NCI-H1436 treated with DMSO at 0.1 percent for 48 hours (cell line): ENCODE measurements at regions not wholly inside any gene's neighbourhood (a gene's known extent, or its start where the extent isn't known, plus 50 kb on each side); places are given as distances from the start of the nearest gene placed in this dataset.

Experiments
- DNase-seq: peaks from one replicate; lab custom pipeline; 2025; lab: John Stamatoyannopoulos, UW

DNA sequence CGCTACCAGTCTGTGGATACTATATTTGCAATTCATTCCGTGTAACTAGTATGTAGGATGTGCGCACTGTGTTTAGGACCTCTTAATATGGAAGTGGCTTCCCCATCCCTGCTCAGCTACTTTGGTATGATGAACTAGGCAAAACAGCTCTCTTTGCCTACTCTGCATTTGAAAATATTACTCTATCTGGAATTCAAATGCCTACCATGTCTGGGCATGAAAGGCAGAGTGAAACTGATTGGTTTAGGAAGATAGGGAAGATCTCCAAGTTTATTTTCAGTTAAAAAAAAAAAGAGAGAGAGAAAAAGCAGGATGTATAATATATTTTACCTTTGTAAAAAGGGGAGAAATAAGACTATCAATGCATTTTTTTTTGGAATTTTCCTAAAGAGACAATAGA, 74.1 kb upstream of the ELL2 start:
- DNase-seq = no peak

DNA sequence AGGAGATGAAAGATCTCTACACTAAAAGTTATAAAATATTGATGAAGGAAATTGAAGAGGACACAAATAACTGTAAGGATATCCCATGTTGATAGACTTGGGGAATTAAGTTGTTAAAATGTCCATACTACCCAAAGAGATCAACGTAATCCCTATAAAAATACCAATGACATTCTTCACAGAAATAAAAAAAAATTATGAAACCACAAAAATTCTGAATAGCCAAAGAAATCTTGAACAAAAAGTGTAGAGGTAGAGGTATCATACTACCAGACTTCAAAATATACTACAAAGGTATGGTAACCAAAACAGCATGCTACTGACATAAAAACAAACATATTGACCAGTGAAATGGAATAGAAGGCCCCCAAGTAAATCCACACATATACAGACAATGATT, 71.5 kb upstream of the ELL2 start:
- no peak for DNase-seq

DNA sequence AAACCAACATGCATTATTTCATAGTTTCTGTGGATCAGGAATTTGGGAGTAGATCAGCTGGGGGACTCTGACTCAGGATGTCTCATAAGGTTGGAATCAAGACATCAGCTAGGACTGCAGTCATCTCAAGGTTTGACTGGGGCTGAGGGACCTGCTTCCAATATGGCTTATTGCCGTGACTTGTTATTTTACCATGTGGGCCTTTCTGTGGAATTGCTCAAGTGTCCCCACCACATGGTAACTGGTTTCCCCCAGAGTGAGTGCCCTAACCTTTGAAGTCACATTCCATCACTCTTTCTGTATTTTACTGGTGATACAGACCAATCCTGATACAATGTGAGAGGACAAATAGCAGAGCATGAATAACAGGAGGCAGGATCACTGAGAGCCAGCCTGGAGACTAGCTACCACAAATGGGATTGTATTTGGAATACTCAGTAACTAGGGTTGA, 70.2 kb upstream of the ELL2 start:
- no peak for DNase-seq

DNA sequence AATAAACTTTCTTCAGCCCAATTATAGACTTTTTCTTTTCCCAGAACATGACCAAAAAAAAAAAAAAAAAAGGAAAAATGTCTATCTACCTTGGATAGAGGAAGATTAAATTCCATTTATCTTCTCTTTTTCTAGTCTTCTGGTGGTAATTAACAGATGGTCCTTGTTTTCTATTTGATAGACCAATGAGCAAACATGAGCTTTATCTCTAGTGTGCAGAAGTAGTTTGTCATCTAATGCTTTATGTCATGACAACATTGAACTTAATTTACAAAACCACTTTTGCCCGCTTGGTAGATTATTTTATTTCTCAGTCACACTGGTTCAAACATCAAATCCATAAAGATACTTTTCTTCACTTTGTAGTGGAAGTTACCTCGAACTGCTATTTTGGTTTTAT, 69.5 kb upstream of the ELL2 start:
- no peak for DNase-seq

DNA sequence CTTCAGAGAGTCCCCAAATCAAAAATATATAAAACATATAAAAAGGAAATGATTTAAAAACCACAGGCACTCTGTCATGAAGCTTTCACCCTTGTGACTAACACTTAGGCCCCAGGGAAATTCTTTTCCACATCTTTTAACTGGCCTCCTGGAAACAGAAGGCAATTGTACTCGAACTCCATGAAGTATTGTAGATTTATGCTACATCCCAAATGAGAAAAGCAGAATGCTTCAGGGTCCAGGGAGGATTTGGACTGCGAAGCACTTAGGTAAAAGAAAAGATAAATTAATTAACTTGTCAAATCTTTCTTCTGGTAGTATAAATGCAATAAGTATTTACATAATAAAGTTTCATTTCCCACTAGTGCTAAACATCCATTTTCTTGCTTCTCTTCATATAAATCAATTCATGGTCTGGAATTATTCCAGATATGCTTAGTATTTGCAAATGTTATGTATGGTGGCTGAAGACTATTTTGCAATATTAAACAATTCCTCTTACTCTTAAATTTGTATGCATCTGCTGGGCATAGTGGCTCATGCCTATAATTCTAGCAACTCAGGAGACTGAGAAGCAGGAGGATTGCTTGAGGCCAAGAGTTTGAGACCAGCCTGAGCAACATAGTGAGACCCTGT, 64.9 kb upstream of the ELL2 start:
- no peak for DNase-seq

DNA sequence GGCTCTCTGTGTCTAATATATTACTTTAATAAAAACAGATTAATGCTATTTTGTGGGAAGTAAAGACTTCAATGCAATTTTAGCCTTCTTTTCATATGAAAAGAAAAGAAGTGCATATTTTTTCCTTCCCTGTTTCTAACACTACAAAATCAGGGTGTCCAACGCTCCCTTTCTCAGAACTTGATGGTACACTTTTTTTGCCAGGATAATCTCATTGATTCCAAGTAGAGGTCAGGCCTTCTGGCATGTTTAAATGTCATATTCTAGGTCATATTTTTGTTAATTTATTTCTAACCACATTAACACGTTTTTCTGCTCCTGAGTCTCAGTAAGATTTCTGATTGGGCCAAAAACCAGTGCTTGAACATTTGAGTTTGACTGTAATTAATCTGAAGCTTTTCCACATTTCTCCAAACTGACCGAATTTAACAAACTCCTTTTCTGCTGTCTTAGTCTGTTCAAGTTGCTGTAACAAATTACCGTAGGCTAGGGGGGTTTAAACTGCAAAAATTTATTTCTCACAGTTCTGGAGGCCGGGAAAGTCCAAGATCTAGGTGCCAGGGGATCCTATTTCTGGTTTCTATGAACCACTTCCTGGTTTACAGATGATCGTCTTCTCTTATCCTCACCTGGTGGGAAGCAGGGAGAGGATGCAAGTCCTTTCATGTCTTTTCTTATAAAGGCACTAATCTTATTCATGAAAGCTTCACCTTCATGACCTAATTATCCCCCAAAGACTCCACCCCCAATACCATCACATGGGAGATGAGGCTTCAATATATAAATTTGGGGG, 63.2 kb upstream of the ELL2 start:
- DNase-seq = no peak

DNA sequence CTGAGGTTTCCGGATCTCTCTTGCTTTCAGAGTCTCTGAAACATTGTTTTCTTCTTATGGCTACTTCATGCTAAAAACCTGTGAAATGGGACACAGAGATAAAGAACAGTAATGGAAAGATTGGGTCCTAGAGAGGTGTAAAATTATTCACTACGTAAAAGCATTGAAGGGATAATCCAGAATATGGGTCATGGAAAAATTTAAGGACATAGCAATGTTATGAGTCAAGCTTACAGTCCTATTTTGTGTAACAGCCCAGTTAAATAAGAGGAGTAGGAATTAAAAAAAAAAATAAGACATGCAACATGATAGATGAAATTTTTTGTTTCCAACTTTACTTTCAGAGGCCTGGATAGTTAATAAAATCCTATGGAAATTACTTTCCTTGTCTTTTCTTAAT, 61.9 kb upstream of the ELL2 start:
- DNase-seq = no peak

DNA sequence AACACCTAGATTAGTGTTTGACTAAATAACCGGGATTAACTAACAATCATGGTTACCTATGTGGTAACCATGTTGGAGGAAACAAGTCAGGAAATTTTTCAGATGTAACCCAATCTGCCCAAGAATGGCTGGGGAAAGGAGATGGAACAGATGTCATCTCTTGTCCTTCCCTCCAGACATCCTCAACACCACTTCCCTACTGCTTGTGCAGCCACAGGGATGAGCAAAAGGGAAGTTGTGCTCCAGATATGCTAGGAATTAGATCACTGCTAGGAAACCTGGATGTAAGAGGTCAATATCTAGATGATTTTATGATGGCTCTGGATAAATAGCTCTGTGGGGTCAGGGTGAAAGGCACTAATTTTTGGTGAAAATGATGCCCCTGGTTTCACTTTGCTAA, 61.3 kb upstream of the ELL2 start:
- DNase-seq = no peak

DNA sequence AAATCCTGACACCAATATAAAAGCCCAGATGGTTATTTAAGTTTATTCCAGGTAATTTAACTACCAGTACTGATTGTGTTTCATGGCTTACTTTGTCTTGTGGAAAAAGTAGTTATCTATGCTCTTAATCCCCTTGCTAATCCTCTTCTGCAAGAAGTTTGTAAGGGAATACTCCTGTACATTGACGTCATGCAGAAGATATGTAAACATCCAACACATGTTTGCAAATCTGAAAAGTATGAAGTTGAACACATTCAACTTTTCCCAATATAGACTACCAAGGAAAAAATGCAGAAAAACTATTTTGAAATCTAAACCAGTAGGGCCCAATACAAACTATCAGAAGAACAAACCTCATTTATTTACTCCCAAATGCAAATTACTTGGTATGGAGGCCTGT, 56.3 kb upstream of the ELL2 start:
- DNase-seq = no peak

DNA sequence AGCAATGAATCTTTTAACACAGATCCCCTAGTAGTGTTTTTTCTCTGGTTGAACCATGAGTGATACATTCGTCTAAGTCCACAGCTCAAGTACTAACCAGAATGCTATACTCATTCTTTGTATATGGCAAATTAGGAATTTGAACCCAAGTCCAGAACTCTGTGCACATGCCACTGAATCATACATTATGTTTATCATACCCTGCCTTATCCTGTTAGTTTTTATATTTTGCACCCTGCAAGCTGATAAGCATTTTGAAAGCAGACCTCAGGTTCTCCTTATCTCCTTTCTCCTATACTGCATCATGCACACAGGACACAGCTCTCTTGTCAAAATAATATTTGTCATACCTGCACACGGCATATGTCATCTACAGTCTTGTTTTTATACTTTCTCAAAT, 54.6 kb upstream of the ELL2 start:
- DNase-seq = no peak

DNA sequence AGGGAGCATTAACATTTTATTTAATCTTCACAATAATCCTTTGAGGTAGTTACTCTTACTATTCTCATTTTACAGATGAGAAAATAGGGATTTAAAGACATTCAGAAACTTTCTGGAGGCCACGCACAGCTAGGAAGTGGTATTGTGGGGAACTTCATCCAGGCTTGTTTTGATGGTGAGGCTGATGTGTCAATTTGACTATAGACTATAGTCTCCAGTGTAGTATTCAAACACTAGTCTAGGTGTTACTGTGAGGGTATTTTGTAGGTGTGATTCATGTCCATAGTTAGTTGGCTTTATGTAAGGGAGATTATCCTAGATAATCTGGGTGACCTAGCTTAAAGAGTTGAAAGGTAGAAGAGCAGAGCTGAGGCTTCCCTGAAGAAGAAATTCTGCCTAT, 54.1 kb upstream of the ELL2 start:
- DNase-seq = no peak

DNA sequence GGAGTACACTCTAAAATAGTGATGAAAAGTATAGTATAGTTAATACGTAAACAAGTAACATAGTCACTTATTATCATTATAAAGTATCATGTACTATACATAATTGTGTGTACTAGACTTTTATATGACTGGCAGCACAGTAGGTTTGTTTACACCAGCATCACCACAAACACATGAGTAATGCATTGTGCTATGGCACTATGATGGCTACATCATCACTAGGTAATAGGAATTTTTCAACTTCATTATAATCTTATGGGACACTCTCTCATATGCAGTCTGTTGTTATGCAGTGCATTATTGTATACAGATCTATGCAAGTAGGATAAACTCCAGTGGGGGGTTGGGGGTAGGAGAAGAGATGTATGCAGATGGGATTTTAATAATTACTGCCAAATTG, 52.7 kb upstream of the ELL2 start:
- DNase-seq = no peak

DNA sequence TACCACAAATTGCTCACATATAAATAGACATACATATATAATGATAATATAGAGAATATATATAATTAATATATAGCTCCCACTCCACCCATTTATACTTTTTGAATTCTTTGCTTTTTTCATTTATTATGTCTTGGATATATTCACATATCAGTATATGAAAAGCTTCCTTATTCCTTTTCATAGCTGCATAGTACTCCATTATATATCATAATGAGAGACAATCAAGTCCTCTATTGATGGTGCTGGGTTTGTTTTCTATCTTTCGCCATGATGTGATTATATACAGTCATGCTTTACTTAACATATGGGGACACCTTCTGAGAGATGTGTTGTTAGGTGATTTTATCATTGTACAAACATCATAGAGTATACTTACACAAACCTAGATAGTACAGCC, 51.6 kb upstream of the ELL2 start:
- DNase-seq = no peak

DNA sequence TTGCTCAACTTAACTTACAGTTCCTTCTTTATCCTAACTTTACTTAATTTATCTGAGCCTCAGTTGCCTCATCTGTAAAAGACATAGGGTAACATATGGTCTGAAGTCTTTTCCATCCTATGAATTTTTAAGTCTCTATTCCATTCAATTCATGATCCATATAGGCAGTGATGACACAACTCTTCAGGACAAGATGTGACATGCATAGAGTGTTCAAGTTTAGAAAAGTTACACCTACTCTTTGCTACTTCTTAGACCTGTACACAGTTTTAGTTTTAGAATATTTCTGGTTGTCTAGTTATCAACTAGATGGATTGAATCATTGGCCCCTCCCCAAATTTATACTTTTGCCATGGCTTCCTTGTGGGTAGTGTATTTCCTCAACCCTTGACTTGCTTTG, 50.7 kb upstream of the ELL2 start:
- no peak for DNase-seq
